A549 (cell line): ENCODE measurements at regions not wholly inside any gene's neighbourhood (a gene's known extent, or its start where the extent isn't known, plus 50 kb on each side); places are given as distances from the start of the nearest gene placed in this dataset.
A peak's percentile ranks its signal among the peaks of the same experiment; 100 is the strongest.

Experiments
- ATAC-seq, 2 experiments: fragments of 200-7000 bp in 1 of 2; fragments of >200 bp in 1 of 2; cut with Nextera tagmentation in 1 of 2; cut with Tn5 transposase in 1 of 2; 3 replicates each; pipeline versions ENCODE4 v1.8.0 to v1.9.1; 2018 to 2020; ENCODE audit warnings: mild to moderate bottlenecking in 1 of 2, moderate library complexity in 1 of 2
- CTCF ChIA-PET: fragments of 300-600 bp; sonication (Branson Sonifier 250); formaldehyde crosslinking; extraction: SDS; loops from one replicate; lab custom pipeline; 2021; ENCODE audit warnings: antibody characterized with exemption, inconsistent platforms; lab: Yijun Ruan, JAX
- POLR2A ChIA-PET: fragments of 350-600 bp; formaldehyde crosslinking; extraction: SDS; loops from one replicate; lab custom pipeline; 2021; ENCODE audit warnings: antibody characterized with exemption, inconsistent platforms; lab: Yijun Ruan, JAX
- DNase-seq, 2 experiments: peaks; one replicate each; pipeline versions ENCODE4 v3.0.0 to v3.0.0-alpha.2; 2011 to 2016; ENCODE audit warnings: low read depth in 1 of 2, low spot score in 1 of 2
- FAIRE-seq: peaks from 2 replicates; lab custom pipeline; 2011; peaks lifted over from hg19 to GRCh38; lab: Jason Lieb, UNC
- H3K27ac ChIP-seq, 2 experiments: fragments of >200 bp; sonication (Bioruptor Twin); formaldehyde crosslinking; 3 replicates each; pipeline ENCODE4 v1.5.1; 2016 to 2017
- H3K4me1 ChIP-seq: fragments of >200 bp; sonication (Bioruptor Twin); formaldehyde crosslinking; 3 replicates; pipeline ENCODE4 v1.6.1; 2016
- H3K4me2 ChIP-seq: fragments of >200 bp; sonication (Bioruptor Twin); formaldehyde crosslinking; 3 replicates; pipeline ENCODE4 v1.6.1; 2016
- H3K4me3 ChIP-seq: fragments of >200 bp; sonication (Bioruptor Twin); formaldehyde crosslinking; 3 replicates; pipeline ENCODE4 v1.5.1; 2016
- H3K9me3 ChIP-seq: fragments of >200 bp; sonication (Bioruptor Twin); formaldehyde crosslinking; 3 replicates; pipeline ENCODE4 v1.6.1; 2016
- CBX8 ChIP-seq: fragments of 200-600 bp; sonication (generic); IDR thresholded peaks from 2 replicates; pipeline ENCODE4 v1.6.1; 2016
- CEBPB ChIP-seq, 2 experiments: fragments of >200 bp in 1 of 2; sonication (Bioruptor Twin) in 1 of 2; formaldehyde crosslinking in 1 of 2; IDR thresholded peaks; 2 replicates each; pipeline ENCODE4 v1.6.1; 2012 to 2016
- EP300 ChIP-seq, 2 experiments: fragments of >200 bp; sonication (Bioruptor Twin); formaldehyde crosslinking; IDR thresholded peaks; 2 replicates in 1 of 2; 3 replicates in 1 of 2; pipeline ENCODE4 v1.6.1; 2016 to 2017
- FOSB ChIP-seq: fragments of 250-450 bp; sonication (Bioruptor Pico); IDR thresholded peaks from 2 replicates; pipeline ENCODE4 v1.5.0; 2020; ENCODE audit warnings: mild to moderate bottlenecking, moderate library complexity
- GATA3 ChIP-seq: IDR thresholded peaks from 2 replicates; pipeline ENCODE4 v1.6.1; 2012; ENCODE audit warnings: borderline replicate concordance
- HOXA7 ChIP-seq: fragments of 250-450 bp; sonication (Bioruptor Pico); IDR thresholded peaks from 2 replicates; pipeline ENCODE4 v1.5.0; 2020; ENCODE audit warnings: mild to moderate bottlenecking, moderate library complexity
- MAFK ChIP-seq: fragments of 450-650 bp; IDR thresholded peaks from 2 replicates; pipeline ENCODE4 v1.6.1; 2014; ENCODE audit not compliant: partially characterized antibody
- POLR2A ChIP-seq: IDR thresholded peaks from 2 replicates; pipeline ENCODE4 v1.6.1; 2012; ENCODE audit warnings: mild to moderate bottlenecking, low read length
- RAD21 ChIP-seq, 2 experiments: fragments of >200 bp in 1 of 2; sonication (Bioruptor Twin) in 1 of 2; formaldehyde crosslinking in 1 of 2; IDR thresholded peaks in 1 of 2; conservative IDR thresholded peaks in 1 of 2; 2 replicates in 1 of 2; 3 replicates in 1 of 2; pipeline ENCODE4 v1.6.1; 2012 to 2018; ENCODE audit warnings: inconsistent platforms in 1 of 2
- RARB ChIP-seq: fragments of 250-450 bp; sonication (Bioruptor Pico); IDR thresholded peaks from 2 replicates; pipeline ENCODE4 v1.8.0; 2021; ENCODE audit warnings: mild to moderate bottlenecking, moderate library complexity
- RCOR1 ChIP-seq: fragments of 150-350 bp; IDR thresholded peaks from 2 replicates; pipeline ENCODE4 v1.6.1; 2014; ENCODE audit warnings: antibody characterized with exemption, low read length, low read depth
- RFX5 ChIP-seq: fragments of 450-650 bp; IDR thresholded peaks from 2 replicates; pipeline ENCODE4 v1.7.1; 2014; ENCODE audit warnings: antibody characterized with exemption, mild to moderate bottlenecking, moderate library complexity
- RNF2 ChIP-seq: fragments of 200-600 bp; sonication (generic); IDR thresholded peaks from 2 replicates; pipeline ENCODE4 v1.6.1; 2016; ENCODE audit warnings: low read depth, mild to moderate bottlenecking, antibody characterized with exemption, moderate library complexity, borderline replicate concordance
- SREBF2 ChIP-seq: fragments of 450-650 bp; IDR thresholded peaks from 2 replicates; pipeline ENCODE4 v1.6.1; 2014; ENCODE audit warnings: mild to moderate bottlenecking, moderate library complexity
- TFCP2L1 ChIP-seq: fragments of 250-450 bp; sonication (Bioruptor Pico); IDR thresholded peaks from 2 replicates; pipeline ENCODE4 v1.5.0; 2021; ENCODE audit warnings: mild to moderate bottlenecking
- TP53 ChIP-seq: fragments of 250-450 bp; sonication (Bioruptor Pico); IDR thresholded peaks from 2 replicates; pipeline ENCODE4 v1.5.0; 2021; ENCODE audit warnings: mild to moderate bottlenecking, moderate library complexity
- ZFP36 ChIP-seq: fragments of 450-650 bp; IDR thresholded peaks from 2 replicates; pipeline ENCODE4 v1.6.1; 2014; ENCODE audit warnings: borderline replicate concordance; ENCODE audit not compliant: partially characterized antibody
- ZNF302 ChIP-seq: fragments of 250-450 bp; sonication (Bioruptor Pico); IDR thresholded peaks from 2 replicates; pipeline ENCODE4 v1.9.0; 2021; ENCODE audit warnings: inconsistent platforms, mild to moderate bottlenecking, moderate library complexity
- WGBS: methylation state at CpG from one replicate; pipeline ENCODE4 v1.1.6; 2017; ENCODE audit errors: missing lambda C conversion rate; 5-methylcytosine and 5-hydroxymethylcytosine counted together
- TF ChIP-seq, protein P1 (sequence below): IDR thresholded peaks from 2 replicates; pipeline ENCODE4 v1.6.1; 2012; ENCODE audit warnings: low read depth, borderline replicate concordance
- TF ChIP-seq, protein P2 (sequence below): fragments of 200-600 bp; sonication (generic); IDR thresholded peaks from 2 replicates; pipeline ENCODE4 v1.6.1; 2016; ENCODE audit warnings: antibody characterized with exemption, mild to moderate bottlenecking, moderate library complexity
- TF ChIP-seq, protein P3 (sequence below): fragments of >200 bp; sonication (Bioruptor Twin); formaldehyde crosslinking; IDR thresholded peaks from 2 replicates; pipeline ENCODE4 v1.6.1; 2016
- TF ChIP-seq, protein P4 (sequence below): fragments of 250-450 bp; sonication (Bioruptor Pico); IDR thresholded peaks from 2 replicates; pipeline ENCODE4 v1.5.0; 2021; ENCODE audit warnings: mild to moderate bottlenecking, moderate library complexity, borderline replicate concordance
- TF ChIP-seq, protein P5 (sequence below): fragments of 250-450 bp; sonication (Bioruptor Pico); IDR thresholded peaks from 2 replicates; pipeline ENCODE4 v1.5.0; 2020; ENCODE audit warnings: low read depth, mild to moderate bottlenecking, moderate library complexity
- TF ChIP-seq, protein P6 (sequence below): IDR thresholded peaks from 2 replicates; pipeline ENCODE4 v1.6.1; 2012
- TF ChIP-seq, protein P7 (sequence below): fragments of >200 bp; sonication (Bioruptor Twin); formaldehyde crosslinking; IDR thresholded peaks from 3 replicates; pipeline ENCODE4 v1.5.1; 2016

DNA sequence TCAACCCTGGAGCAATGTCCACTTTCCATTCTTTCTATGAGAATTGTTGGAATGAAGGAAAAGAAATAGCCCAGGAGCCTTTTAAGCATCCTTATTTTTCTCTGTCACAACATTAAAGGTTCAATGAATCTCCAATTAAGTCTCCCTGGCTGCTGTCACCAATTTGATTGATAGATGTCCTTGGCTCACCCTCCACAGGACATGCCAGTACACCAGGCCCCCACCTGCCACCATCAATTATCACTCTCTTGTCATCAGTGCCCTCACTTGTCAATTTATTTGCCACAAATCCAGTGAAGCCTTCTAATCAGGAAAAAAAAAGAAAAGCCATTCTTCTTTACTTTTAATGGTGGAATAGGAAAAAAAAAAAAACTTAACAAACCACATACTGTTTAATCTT is 453.6 kb downstream of the CENPC start:
- TF ChIP-seq, protein P1, sequence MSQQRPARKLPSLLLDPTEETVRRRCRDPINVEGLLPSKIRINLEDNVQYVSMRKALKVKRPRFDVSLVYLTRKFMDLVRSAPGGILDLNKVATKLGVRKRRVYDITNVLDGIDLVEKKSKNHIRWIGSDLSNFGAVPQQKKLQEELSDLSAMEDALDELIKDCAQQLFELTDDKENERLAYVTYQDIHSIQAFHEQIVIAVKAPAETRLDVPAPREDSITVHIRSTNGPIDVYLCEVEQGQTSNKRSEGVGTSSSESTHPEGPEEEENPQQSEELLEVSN, result no peak
- TF ChIP-seq EP300 (IDR thresholded peaks at IDR 0.05), result no peak
- no peak for TF ChIP-seq ZFP36
- no peak for TF ChIP-seq RNF2
- no peak for TF ChIP-seq HOXA7 (CRISPR knock-in tag)
- TF ChIP-seq, protein P2, sequence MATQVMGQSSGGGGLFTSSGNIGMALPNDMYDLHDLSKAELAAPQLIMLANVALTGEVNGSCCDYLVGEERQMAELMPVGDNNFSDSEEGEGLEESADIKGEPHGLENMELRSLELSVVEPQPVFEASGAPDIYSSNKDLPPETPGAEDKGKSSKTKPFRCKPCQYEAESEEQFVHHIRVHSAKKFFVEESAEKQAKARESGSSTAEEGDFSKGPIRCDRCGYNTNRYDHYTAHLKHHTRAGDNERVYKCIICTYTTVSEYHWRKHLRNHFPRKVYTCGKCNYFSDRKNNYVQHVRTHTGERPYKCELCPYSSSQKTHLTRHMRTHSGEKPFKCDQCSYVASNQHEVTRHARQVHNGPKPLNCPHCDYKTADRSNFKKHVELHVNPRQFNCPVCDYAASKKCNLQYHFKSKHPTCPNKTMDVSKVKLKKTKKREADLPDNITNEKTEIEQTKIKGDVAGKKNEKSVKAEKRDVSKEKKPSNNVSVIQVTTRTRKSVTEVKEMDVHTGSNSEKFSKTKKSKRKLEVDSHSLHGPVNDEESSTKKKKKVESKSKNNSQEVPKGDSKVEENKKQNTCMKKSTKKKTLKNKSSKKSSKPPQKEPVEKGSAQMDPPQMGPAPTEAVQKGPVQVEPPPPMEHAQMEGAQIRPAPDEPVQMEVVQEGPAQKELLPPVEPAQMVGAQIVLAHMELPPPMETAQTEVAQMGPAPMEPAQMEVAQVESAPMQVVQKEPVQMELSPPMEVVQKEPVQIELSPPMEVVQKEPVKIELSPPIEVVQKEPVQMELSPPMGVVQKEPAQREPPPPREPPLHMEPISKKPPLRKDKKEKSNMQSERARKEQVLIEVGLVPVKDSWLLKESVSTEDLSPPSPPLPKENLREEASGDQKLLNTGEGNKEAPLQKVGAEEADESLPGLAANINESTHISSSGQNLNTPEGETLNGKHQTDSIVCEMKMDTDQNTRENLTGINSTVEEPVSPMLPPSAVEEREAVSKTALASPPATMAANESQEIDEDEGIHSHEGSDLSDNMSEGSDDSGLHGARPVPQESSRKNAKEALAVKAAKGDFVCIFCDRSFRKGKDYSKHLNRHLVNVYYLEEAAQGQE, result no peak
- TF ChIP-seq, protein P3, sequence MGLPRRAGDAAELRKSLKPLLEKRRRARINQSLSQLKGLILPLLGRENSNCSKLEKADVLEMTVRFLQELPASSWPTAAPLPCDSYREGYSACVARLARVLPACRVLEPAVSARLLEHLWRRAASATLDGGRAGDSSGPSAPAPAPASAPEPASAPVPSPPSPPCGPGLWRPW, result no peak
- TF ChIP-seq POLR2A, result no peak
- no peak for TF ChIP-seq FOSB (CRISPR knock-in tag)
- TF ChIP-seq, protein P4, sequence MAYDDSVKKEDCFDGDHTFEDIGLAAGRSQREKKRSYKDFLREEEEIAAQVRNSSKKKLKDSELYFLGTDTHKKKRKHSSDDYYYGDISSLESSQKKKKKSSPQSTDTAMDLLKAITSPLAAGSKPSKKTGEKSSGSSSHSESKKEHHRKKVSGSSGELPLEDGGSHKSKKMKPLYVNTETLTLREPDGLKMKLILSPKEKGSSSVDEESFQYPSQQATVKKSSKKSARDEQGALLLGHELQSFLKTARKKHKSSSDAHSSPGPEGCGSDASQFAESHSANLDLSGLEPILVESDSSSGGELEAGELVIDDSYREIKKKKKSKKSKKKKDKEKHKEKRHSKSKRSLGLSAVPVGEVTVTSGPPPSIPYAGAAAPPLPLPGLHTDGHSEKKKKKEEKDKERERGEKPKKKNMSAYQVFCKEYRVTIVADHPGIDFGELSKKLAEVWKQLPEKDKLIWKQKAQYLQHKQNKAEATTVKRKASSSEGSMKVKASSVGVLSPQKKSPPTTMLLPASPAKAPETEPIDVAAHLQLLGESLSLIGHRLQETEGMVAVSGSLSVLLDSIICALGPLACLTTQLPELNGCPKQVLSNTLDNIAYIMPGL (CRISPR knock-in tag), result no peak
- TF ChIP-seq GATA3, result no peak
- TF ChIP-seq RARB (CRISPR knock-in tag), result no peak
- TF ChIP-seq TFCP2L1 (CRISPR knock-in tag), result no peak
- TF ChIP-seq TP53 (CRISPR knock-in tag), result no peak
- TF ChIP-seq SREBF2, result no peak
- TF ChIP-seq, all 56 proteins: peak for 0
- no peak overlapping the region for H3K4me2 ChIP-seq
- H3K4me1 ChIP-seq, result no peaks in the 10 kb centered on the region
- DNase-seq (no peak), FAIRE-seq (no peak), ATAC-seq (no peak)
- H3K27ac ChIP-seq, result no peak overlapping the region
- H3K9me3 ChIP-seq, result no peaks in the 10 kb centered on the region
- ChIA-PET POLR2A (no interaction called here), CTCF (no interaction called here)
- H3K4me3 ChIP-seq, result no peak overlapping the region

DNA sequence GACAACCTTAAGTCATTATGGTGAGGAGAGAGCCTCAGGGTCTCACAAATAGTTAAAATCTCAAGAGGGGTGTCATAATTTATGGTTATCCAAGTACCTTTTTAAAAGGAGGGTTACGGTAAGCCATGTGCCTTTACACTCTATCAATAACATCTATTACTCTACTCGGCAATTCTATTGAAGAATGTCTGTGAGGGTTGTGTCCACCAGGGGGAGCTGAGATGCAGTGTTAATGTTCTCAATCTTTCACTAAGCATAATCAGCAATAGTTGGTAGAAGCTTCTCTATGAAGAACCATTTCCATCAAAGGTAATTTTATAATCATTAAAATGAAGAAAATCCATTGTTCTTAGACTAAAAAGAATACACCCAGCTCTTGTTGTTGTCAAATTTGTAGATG is 457.4 kb downstream of the CENPC start:
- no peak overlapping the region for H3K4me3 ChIP-seq
- H3K4me1 ChIP-seq, result no peaks in the 10 kb centered on the region
- TF ChIP-seq RARB (CRISPR knock-in tag) (no peak), CEBPB (IDR thresholded peaks at IDR 0.05) (no peak), HOXA7 (CRISPR knock-in tag) (no peak), RFX5 (no peak), ZNF302 (CRISPR knock-in tag) (no peak), RAD21 (conservative IDR thresholded peaks at IDR 0.05 in 1 of 2, IDR thresholded peaks at IDR 0.05 in 1 of 2) (peak in 1 of 2 experiments; percentile 26; a peak in 2 of 5 replicates), RCOR1 (no peak), CBX8 (no peak), MAFK (no peak)
- TF ChIP-seq, protein P5, sequence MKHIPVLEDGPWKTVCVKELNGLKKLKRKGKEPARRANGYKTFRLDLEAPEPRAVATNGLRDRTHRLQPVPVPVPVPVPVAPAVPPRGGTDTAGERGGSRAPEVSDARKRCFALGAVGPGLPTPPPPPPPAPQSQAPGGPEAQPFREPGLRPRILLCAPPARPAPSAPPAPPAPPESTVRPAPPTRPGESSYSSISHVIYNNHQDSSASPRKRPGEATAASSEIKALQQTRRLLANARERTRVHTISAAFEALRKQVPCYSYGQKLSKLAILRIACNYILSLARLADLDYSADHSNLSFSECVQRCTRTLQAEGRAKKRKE (CRISPR knock-in tag), result no peak
- TF ChIP-seq, protein P6, sequence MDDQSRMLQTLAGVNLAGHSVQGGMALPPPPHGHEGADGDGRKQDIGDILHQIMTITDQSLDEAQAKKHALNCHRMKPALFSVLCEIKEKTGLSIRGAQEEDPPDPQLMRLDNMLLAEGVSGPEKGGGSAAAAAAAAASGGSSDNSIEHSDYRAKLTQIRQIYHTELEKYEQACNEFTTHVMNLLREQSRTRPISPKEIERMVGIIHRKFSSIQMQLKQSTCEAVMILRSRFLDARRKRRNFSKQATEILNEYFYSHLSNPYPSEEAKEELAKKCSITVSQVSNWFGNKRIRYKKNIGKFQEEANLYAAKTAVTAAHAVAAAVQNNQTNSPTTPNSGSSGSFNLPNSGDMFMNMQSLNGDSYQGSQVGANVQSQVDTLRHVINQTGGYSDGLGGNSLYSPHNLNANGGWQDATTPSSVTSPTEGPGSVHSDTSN, result no peak
- TF ChIP-seq, protein P7, sequence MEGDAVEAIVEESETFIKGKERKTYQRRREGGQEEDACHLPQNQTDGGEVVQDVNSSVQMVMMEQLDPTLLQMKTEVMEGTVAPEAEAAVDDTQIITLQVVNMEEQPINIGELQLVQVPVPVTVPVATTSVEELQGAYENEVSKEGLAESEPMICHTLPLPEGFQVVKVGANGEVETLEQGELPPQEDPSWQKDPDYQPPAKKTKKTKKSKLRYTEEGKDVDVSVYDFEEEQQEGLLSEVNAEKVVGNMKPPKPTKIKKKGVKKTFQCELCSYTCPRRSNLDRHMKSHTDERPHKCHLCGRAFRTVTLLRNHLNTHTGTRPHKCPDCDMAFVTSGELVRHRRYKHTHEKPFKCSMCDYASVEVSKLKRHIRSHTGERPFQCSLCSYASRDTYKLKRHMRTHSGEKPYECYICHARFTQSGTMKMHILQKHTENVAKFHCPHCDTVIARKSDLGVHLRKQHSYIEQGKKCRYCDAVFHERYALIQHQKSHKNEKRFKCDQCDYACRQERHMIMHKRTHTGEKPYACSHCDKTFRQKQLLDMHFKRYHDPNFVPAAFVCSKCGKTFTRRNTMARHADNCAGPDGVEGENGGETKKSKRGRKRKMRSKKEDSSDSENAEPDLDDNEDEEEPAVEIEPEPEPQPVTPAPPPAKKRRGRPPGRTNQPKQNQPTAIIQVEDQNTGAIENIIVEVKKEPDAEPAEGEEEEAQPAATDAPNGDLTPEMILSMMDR, result 0 out of 3 replicates have a peak, but pooled peaks have one; percentile 7
- no peaks in the 10 kb centered on the region for H3K9me3 ChIP-seq
- FAIRE-seq (no peak), DNase-seq (peak in 1 of 2 experiments; percentile 18), ATAC-seq (no peak)
- H3K27ac ChIP-seq, result no peak overlapping the region
- H3K4me2 ChIP-seq, result no peak overlapping the region
- ChIA-PET POLR2A (no interaction called here), CTCF (no interaction called here)
- 64% methylated on average over 2 of the region's 2 CpGs for WGBS
